K562 (cell line): ENCODE measurements at regions not wholly inside any gene's neighbourhood (a gene's known extent, or its start where the extent isn't known, plus 50 kb on each side); places are given as distances from the start of the nearest gene placed in this dataset.

ENCODE experiments used
- EHMT2 ChIP-seq: fragments of 450-650 bp; IDR thresholded peaks from 2 replicates; pipeline ENCODE4 v1.6.1; 2018; ENCODE audit warnings: antibody characterized with exemption
- PRDM10 ChIP-seq: fragments of 450-650 bp; IDR thresholded peaks from 2 replicates; pipeline ENCODE4 v1.6.1; 2018; ENCODE audit not compliant: partially characterized antibody
- TAF7 ChIP-seq: fragments of 450-650 bp; IDR thresholded peaks from 2 replicates; pipeline ENCODE4 v1.6.1; 2016; ENCODE audit warnings: missing genetic modification characterization, missing compliant biosample characterization
- TFE3 ChIP-seq: fragments of 450-650 bp; formaldehyde crosslinking; IDR thresholded peaks from 2 replicates; pipeline ENCODE4 v1.4.0; 2020; ENCODE audit warnings: mild to moderate bottlenecking, mixed read lengths
- ZNF609 ChIP-seq: sonication (generic); formaldehyde crosslinking; IDR thresholded peaks from 2 replicates; pipeline ENCODE4 v1.8.1; 2023; ENCODE audit warnings: missing genetic modification reagents, mild to moderate bottlenecking, borderline replicate concordance

DNA sequence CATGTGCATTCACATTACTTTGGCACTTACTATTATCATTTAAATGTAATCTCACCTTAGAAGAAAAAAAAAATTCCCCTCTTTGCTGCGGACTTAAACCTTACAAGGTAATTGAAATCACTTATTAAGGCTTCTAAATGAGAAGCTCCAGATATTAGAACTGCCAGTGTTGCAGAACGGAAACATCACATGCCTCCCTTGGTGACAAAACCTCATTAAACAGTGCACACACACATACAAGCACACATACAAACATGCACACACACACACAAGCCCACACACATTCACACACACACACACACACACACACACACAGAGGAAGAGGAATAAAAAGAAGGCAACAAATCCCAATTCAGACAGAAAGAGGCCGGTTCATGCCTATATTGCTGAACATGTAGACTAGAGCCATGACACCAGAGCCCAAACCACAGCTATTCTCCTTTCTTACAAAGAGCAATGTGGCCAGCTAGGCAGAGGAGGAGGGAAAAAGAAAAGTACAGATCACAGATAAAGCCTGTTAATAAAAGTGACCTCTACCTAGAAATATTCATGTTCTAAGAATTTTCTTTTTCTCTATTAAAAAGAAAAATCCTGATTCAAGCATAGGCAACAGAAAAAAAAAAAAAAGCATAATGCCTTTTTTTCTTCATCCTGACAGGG, 405.2 kb upstream of the FLRT2 start (continued):
- TF ChIP-seq ZNF609 (CRISPR knock-in tag) (no peak), EHMT2 (no peak), TFE3 (CRISPR knock-in tag) (no peak), TAF7 (tag) (no peak), PRDM10 (no peak)
